Brain microvascular endothelial cell (primary cell): ENCODE measurements at regions not wholly inside any gene's neighbourhood (a gene's known extent, or its start where the extent isn't known, plus 50 kb on each side); places are given as distances from the start of the nearest gene placed in this dataset.
A peak's percentile ranks its signal among the peaks of the same experiment; 100 is the strongest.

Experiments
- DNase-seq: peaks from one replicate; pipeline ENCODE4 v3.0.0-alpha.2; 2020
- H3K27ac ChIP-seq: fragments of 250-450 bp; sonication (Bioruptor Pico); 2 replicates; pipeline ENCODE4 v1.5.1; 2020; ENCODE audit warnings: mild to moderate bottlenecking, moderate library complexity
- H3K27me3 ChIP-seq: fragments of 250-450 bp; sonication (Bioruptor Pico); replicated peaks from 2 replicates; pipeline ENCODE4 v1.5.1; 2020; ENCODE audit warnings: mild to moderate bottlenecking
- H3K36me3 ChIP-seq: fragments of 250-450 bp; sonication (Bioruptor Pico); replicated peaks from 2 replicates; pipeline ENCODE4 v1.5.1; 2020; ENCODE audit warnings: mild to moderate bottlenecking
- H3K4me3 ChIP-seq: 2 replicates; pipeline ENCODE4 v1.5.1; 2011; ENCODE audit warnings: low read depth, mild to moderate bottlenecking, control low read depth, low read length, moderate library complexity
- CTCF ChIP-seq: IDR thresholded peaks from 2 replicates; pipeline ENCODE4 v1.5.1; 2011; ENCODE audit warnings: low read depth, mild to moderate bottlenecking, moderate library complexity, low read length, control low read depth, inconsistent platforms; ENCODE audit errors: missing control alignments
- in situ Hi-C: cut with HindIII; loops from 2 replicates; pipeline ENCODE4 v1.10.0; 2017; ENCODE audit warnings: low sequenced_read_pairs, low pct_ligation_motif_present

- Histone ChIP-seq H3K27ac (no peak overlapping the region), H3K4me3 (no peak overlapping the region), H3K27me3 (no peaks in the 10 kb centered on the region), H3K36me3 (no peaks in the 10 kb centered on the region)
- TF ChIP-seq CTCF, result no peak
- DNase-seq, result peak; percentile 2
- in situ Hi-C loops, result no loop called here
Observed at GRCh38 chr2:195051401-195051800, 605.6 kb upstream of the SLC39A10 start.

- Histone ChIP-seq H3K27me3 (no peaks in the 10 kb centered on the region), H3K36me3 (no peaks in the 10 kb centered on the region), H3K27ac (no peak overlapping the region), H3K4me3 (no peak overlapping the region)
- TF ChIP-seq CTCF, result no peak
- in situ Hi-C loops, result no loop called here
- no peak for DNase-seq
Observed at GRCh38 chr2:195049372-195050031, 607.5 kb upstream of the SLC39A10 start.

- no peaks in the 10 kb centered on the region for H3K27me3 ChIP-seq
- H3K36me3 ChIP-seq, result no peaks in the 10 kb centered on the region
- no peak for DNase-seq
- no peak overlapping the region for H3K27ac ChIP-seq
- no peak for TF ChIP-seq CTCF
- in situ Hi-C loops, result no loop called here
- H3K4me3 ChIP-seq, result no peak overlapping the region
Observed at GRCh38 chr2:195047955-195048354, 609.1 kb upstream of the SLC39A10 start.

- in situ Hi-C loops, result no loop called here
- Histone ChIP-seq H3K27ac (no peak overlapping the region), H3K36me3 (no peaks in the 10 kb centered on the region), H3K27me3 (no peaks in the 10 kb centered on the region), H3K4me3 (no peak overlapping the region)
- DNase-seq, result no peak
- TF ChIP-seq CTCF, result no peak
Observed at GRCh38 chr2:195044801-195045200, 612.2 kb upstream of the SLC39A10 start.

GRCh38 chr2:195038153-195038552 lies 618.9 kb upstream of the SLC39A10 start:
- no peak for TF ChIP-seq CTCF
- Histone ChIP-seq H3K27me3 (no peaks in the 10 kb centered on the region), H3K27ac (no peak overlapping the region), H3K36me3 (no peaks in the 10 kb centered on the region), H3K4me3 (no peak overlapping the region)
- DNase-seq, result no peak
- in situ Hi-C loops, result no loop called here

- no peaks in the 10 kb centered on the region for H3K27me3 ChIP-seq
- DNase-seq, result no peak
Observed at GRCh38 chr2:195037045-195037444, 620.0 kb upstream of the SLC39A10 start.

More at GRCh38 chr2:195037045-195037444, 620.0 kb upstream of the SLC39A10 start:
- in situ Hi-C loops, result no loop called here
- Histone ChIP-seq H3K27ac (no peak overlapping the region), H3K4me3 (no peak overlapping the region), H3K36me3 (no peaks in the 10 kb centered on the region)
- no peak for TF ChIP-seq CTCF
